GM12878 (cell line): ENCODE measurements at regions not wholly inside any gene's neighbourhood (a gene's known extent, or its start where the extent isn't known, plus 50 kb on each side); places are given as distances from the start of the nearest gene placed in this dataset.

ENCODE experiments used
- ATAC-seq: fragments of 200-7000 bp; cut with Tn5 transposase; 3 replicates; pipeline ENCODE4 v1.9.1; 2020; ENCODE audit warnings: mild to moderate bottlenecking, moderate library complexity
- BruUV-seq: library from RNA; stranded (reverse); fragments of 400-500 nt; replicated peaks from 2 replicates; lab custom pipeline; 2021; lab: Mats Ljungman, UMichigan
- CTCF ChIA-PET: fragments of 300-600 bp; sonication (Branson Sonifier 250); formaldehyde crosslinking; extraction: SDS; loops from one replicate; lab custom pipeline; 2021; ENCODE audit warnings: inconsistent platforms; lab: Yijun Ruan, JAX
- POLR2A ChIA-PET: fragments of 350-600 bp; formaldehyde crosslinking; extraction: SDS; loops from one replicate; lab custom pipeline; 2021; ENCODE audit warnings: inconsistent platforms; lab: Charles Lee
- RAD21 ChIA-PET: fragments of 300-600 bp; sonication (Branson Sonifier 250); formaldehyde crosslinking; loops from one replicate; lab custom pipeline; 2023; ENCODE audit warnings: antibody characterized with exemption; ENCODE audit not compliant: unreplicated experiment; lab: Charles Lee
- SMC1A ChIA-PET: fragments of 300-600 bp; sonication (Branson Sonifier 250); formaldehyde crosslinking; loops from one replicate; lab custom pipeline; 2023; ENCODE audit not compliant: unreplicated experiment, uncharacterized antibody; lab: Charles Lee
- DNase-seq: peaks from one replicate; pipeline ENCODE4 v3.0.0-alpha.2; 2011; ENCODE audit warnings: low read depth, low spot score
- FAIRE-seq: peaks from 3 replicates; lab custom pipeline; 2011; peaks lifted over from hg19 to GRCh38; lab: Jason Lieb, UNC
- H2AFZ ChIP-seq: 2 replicates; pipeline ENCODE4 v1.6.0; 2011; ENCODE audit warnings: low read depth, low read length, control low read depth; ENCODE audit not compliant: control insufficient read depth
- H3K27ac ChIP-seq: 2 replicates; pipeline ENCODE4 v1.5.1; 2011; ENCODE audit warnings: control low read depth; ENCODE audit not compliant: control insufficient read depth, insufficient read depth
- H3K27me3 ChIP-seq, 2 experiments: replicated peaks in 1 of 2; 2 replicates each; pipeline versions ENCODE4 v1.6.0 to v1.6.1; 2011; ENCODE audit warnings: low read length in 1 of 2; ENCODE audit not compliant: control insufficient read depth in 2 of 2, insufficient read depth in 2 of 2
- H3K36me3 ChIP-seq, 2 experiments: 2 replicates each; pipeline ENCODE4 v1.5.1; 2011; ENCODE audit warnings: low read length in 1 of 2; ENCODE audit not compliant: control insufficient read depth in 2 of 2, insufficient read depth in 2 of 2
- H3K4me1 ChIP-seq: 2 replicates; pipeline ENCODE4 v1.6.1; 2011; ENCODE audit warnings: mild to moderate bottlenecking, low read length, moderate library complexity, mixed read lengths; ENCODE audit not compliant: control insufficient read depth, insufficient read depth
- H3K4me2 ChIP-seq: 2 replicates; pipeline ENCODE4 v1.6.0; 2011; ENCODE audit warnings: control low read depth; ENCODE audit not compliant: control insufficient read depth, insufficient read depth
- H3K4me3 ChIP-seq: fragments of 200-600 bp; sonication (generic); 2 replicates; pipeline ENCODE4 v1.5.1; 2016
- H3K79me2 ChIP-seq: 2 replicates; pipeline ENCODE4 v1.6.0; 2011; ENCODE audit warnings: low read length; ENCODE audit not compliant: control insufficient read depth, insufficient read depth
- H3K9ac ChIP-seq: 2 replicates; pipeline ENCODE4 v1.8.0; 2011; ENCODE audit warnings: low read length, control low read depth, mixed read lengths; ENCODE audit not compliant: control insufficient read depth, insufficient read depth
- H3K9me3 ChIP-seq: replicated peaks from 3 replicates; pipeline ENCODE4 v1.5.1; 2011; ENCODE audit warnings: mild to moderate bottlenecking, low read length; ENCODE audit not compliant: control insufficient read depth, insufficient read depth
- H4K20me1 ChIP-seq: 2 replicates; pipeline ENCODE4 v1.6.0; 2011; ENCODE audit not compliant: control insufficient read depth, insufficient read depth
- CBX3 ChIP-seq: fragments of 200-600 bp; sonication (generic); IDR thresholded peaks from 2 replicates; pipeline ENCODE4 v1.6.1; 2016; ENCODE audit warnings: low read depth, borderline replicate concordance
- CHD4 ChIP-seq: fragments of 200-600 bp; sonication (generic); IDR thresholded peaks from 2 replicates; pipeline ENCODE4 v1.6.1; 2016; ENCODE audit warnings: mild to moderate bottlenecking
- EZH2 ChIP-seq: IDR thresholded peaks from 2 replicates; pipeline ENCODE4 v1.6.1; 2012; ENCODE audit warnings: low read depth, mild to moderate bottlenecking, control low read depth, inconsistent platforms, low read length, borderline replicate concordance; ENCODE audit not compliant: control insufficient read depth
- HCFC1 ChIP-seq: fragments of 150-350 bp; IDR thresholded peaks from 2 replicates; pipeline ENCODE4 v1.6.1; 2014; ENCODE audit warnings: low read length
- HDAC6 ChIP-seq: fragments of 200-600 bp; sonication (generic); IDR thresholded peaks from one replicate; pipeline ENCODE4 v1.8.0; 2017; ENCODE audit warnings: antibody characterized with exemption; ENCODE audit not compliant: unreplicated experiment
- IRF5 ChIP-seq: fragments of 450-650 bp; IDR thresholded peaks from 2 replicates; pipeline ENCODE4 v1.6.1; 2017; ENCODE audit warnings: borderline replicate concordance
- MAX ChIP-seq: IDR thresholded peaks from 2 replicates; pipeline ENCODE4 v1.6.1; 2012; ENCODE audit warnings: low read depth, low read length, improper control_type of control experiment
- MLLT1 ChIP-seq: fragments of 450-650 bp; IDR thresholded peaks from 2 replicates; pipeline ENCODE4 v1.6.1; 2016; ENCODE audit warnings: mild to moderate bottlenecking
- NBN ChIP-seq: fragments of 450-650 bp; IDR thresholded peaks from 2 replicates; pipeline ENCODE4 v1.6.1; 2016
- NFYA ChIP-seq: IDR thresholded peaks from 2 replicates; pipeline ENCODE4 v1.6.1; 2011; ENCODE audit warnings: low read depth, mild to moderate bottlenecking, low read length, improper control_type of control experiment, borderline replicate concordance
- PKNOX1 ChIP-seq: fragments of 450-650 bp; IDR thresholded peaks from 2 replicates; pipeline ENCODE4 v1.6.1; 2016; ENCODE audit warnings: mild to moderate bottlenecking
- RELB ChIP-seq: fragments of 450-650 bp; IDR thresholded peaks from 2 replicates; pipeline ENCODE4 v1.6.1; 2017; ENCODE audit warnings: low read depth, mild to moderate bottlenecking, moderate library complexity
- SIX5 ChIP-seq: IDR thresholded peaks from 2 replicates; pipeline ENCODE4 v1.6.1; 2011; ENCODE audit warnings: mild to moderate bottlenecking, low read depth, low read length, moderate library complexity; ENCODE audit not compliant: severe bottlenecking
- SPI1 ChIP-seq: IDR thresholded peaks from 2 replicates; pipeline ENCODE4 v1.6.1; 2011; ENCODE audit warnings: low read depth, mild to moderate bottlenecking, low read length, moderate library complexity, borderline replicate concordance; ENCODE audit not compliant: insufficient read depth
- SREBF1 ChIP-seq: IDR thresholded peaks from 2 replicates; pipeline ENCODE4 v1.6.1; 2012; ENCODE audit warnings: mild to moderate bottlenecking, low read length
- WGBS: methylation state at CpG from one replicate; pipeline ENCODE4 v1.1.6; 2016; ENCODE audit warnings: low lambda C conversion rate; ENCODE audit not compliant: insufficient replicate concordance, insufficient coverage; ENCODE audit errors: missing lambda C conversion rate; 5-methylcytosine and 5-hydroxymethylcytosine counted together
- in situ Hi-C: fragments of 300-500 bp; cut with MboI; formaldehyde crosslinking; loops from 9 replicates; pipeline ENCODE4 v1.14.3; 2018; ENCODE audit warnings: mixed read lengths
- intact Hi-C: fragments of 100-400 bp; cut with micrococcal nuclease; formaldehyde crosslinking; loops from one replicate; pipeline ENCODE4 v1.14.2; 2022; ENCODE audit not compliant: unreplicated experiment

GRCh38 chr15:96720656-96721055 lies 390.2 kb downstream of the NR2F2 start:
- H3K4me3 ChIP-seq = no peak overlapping the region
- ATAC-seq = no peak
- H3K79me2 ChIP-seq = no peaks in the 10 kb centered on the region
- TF ChIP-seq RELB (no peak), SREBF1 (no peak), SPI1 (no peak), MAX (no peak), HDAC6 (no peak), PKNOX1 (no peak), MLLT1 (no peak), EZH2 (no peak), SIX5 (no peak), HCFC1 (no peak), CHD4 (no peak), IRF5 (no peak), NBN (no peak), CBX3 (no peak), NFYA (no peak)
- TF ChIP-seq, all 136 proteins: peak for 0
- in situ Hi-C loops (no loop called here), intact Hi-C loops (no loop called here)
- ChIA-PET CTCF (no interaction called here), SMC1A (no interaction called here), POLR2A (no interaction called here), RAD21 (no interaction called here)
- Histone ChIP-seq H4K20me1 (no peaks in the 10 kb centered on the region), H3K4me1 (no peaks in the 10 kb centered on the region), H3K27ac (no peak overlapping the region), H3K27me3 (no peaks in the 10 kb centered on the region), H3K36me3 (no peaks in the 10 kb centered on the region), H3K9me3 (no peaks in the 10 kb centered on the region), H3K9ac (no peak overlapping the region), H3K4me2 (no peak overlapping the region), H2AFZ (no peak overlapping the region)
- 0% methylated on average over 2 of the region's 2 CpGs for WGBS
- no peak for FAIRE-seq
- no TSS peak for BruUV-seq
- no peak for DNase-seq
